ENCODE measurements at regions not wholly inside any gene's neighbourhood (a gene's known extent, or its start where the extent isn't known, plus 50 kb on each side); places are given as distances from the start of the nearest gene placed in this dataset.
A peak's percentile ranks its signal among the peaks of the same experiment; 100 is the strongest.

GRCh38 chr11:15885854-15886253 lies 470.5 kb downstream of the SOX6 start:
- H3K9me1 ChIP-seq (ENCODE audit: control insufficient read depth, insufficient read depth, low read length), result no peaks in the 10 kb centered on the region
- intact Hi-C loops (cut with micrococcal nuclease) (no loop called here), in situ Hi-C loops (cut with MboI) (no loop called here)
- 0 out of 2 replicates have a peak overlapping the region, but pooled peaks have one; percentile 12 for H2AFZ ChIP-seq (ENCODE audit: low read depth, low read length)
- ATAC-seq, result no peak
- 71% methylated on average over 5 of the region's 5 CpGs for WGBS (ENCODE audit: insufficient coverage, low coverage, missing lambda C conversion rate)
- H3K4me3 ChIP-seq, result no peak overlapping the region
- no peaks in the 10 kb centered on the region for H4K20me1 ChIP-seq (replicated peaks; ENCODE audit: control insufficient read depth, insufficient read depth, low read length)
- CTCF ChIA-PET (ENCODE audit: low intra/inter-chr PET ratio), result interaction anchor here (0.6 kb wide), 1 partner anchor 8 kb away, joined by 3 read pairs; no protein-coding TSS in a partner anchor
- no peaks in the 10 kb centered on the region for H3K36me3 ChIP-seq (ENCODE audit: control insufficient read depth, insufficient read depth, low read length)
- DNase-seq (ENCODE audit: extremely low read depth in 1 of 4, low spot score in 3 of 4), result no peak
- H3K9me3 ChIP-seq (replicated peaks; ENCODE audit: control insufficient read depth, insufficient read depth, low read depth, low read length), result no peaks in the 10 kb centered on the region
- H3K27me3 ChIP-seq (ENCODE audit: control insufficient read depth in 2 of 2, insufficient read depth in 2 of 2, low read length in 2 of 2), result no peaks in the 10 kb centered on the region
- BruUV-seq (replicated peaks), result no TSS peak
- TF ChIP-seq RBM25 (IDR thresholded peaks at IDR 0.05; ENCODE audit: low read depth, low read length, severe bottlenecking), result no peak
- no peak for TF ChIP-seq CHAMP1 (IDR thresholded peaks at IDR 0.05)
- TF ChIP-seq JUN (IDR thresholded peaks at IDR 0.05; ENCODE audit: borderline replicate concordance, low read depth, low read length), result no peak
- TF ChIP-seq JUN (CRISPR knock-in tag; IDR thresholded peaks at IDR 0.05; ENCODE audit: borderline replicate concordance), result no peak
- H3K27ac ChIP-seq (ENCODE audit: extremely low read depth, low read depth, low read length), result no peak overlapping the region
- POLR2A ChIA-PET, result no interaction called here
- FAIRE-seq, result no peak
- no peak overlapping the region for H3K9ac ChIP-seq (ENCODE audit: insufficient read depth in 1 of 2, low read depth in 2 of 2, low read length in 2 of 2)
- H3K79me2 ChIP-seq (ENCODE audit: control insufficient read depth, insufficient read depth, low read length), result no peaks in the 10 kb centered on the region
- no peak overlapping the region for H3K4me2 ChIP-seq (ENCODE audit: insufficient read depth, low read length)
- H3K4me1 ChIP-seq (replicated peaks in 1 of 2; ENCODE audit: control insufficient read depth in 2 of 2, insufficient read depth in 2 of 2, low read length in 2 of 2), result peaks cover 3 to 26% of the 10 kb centered on the region in 2 experiments; a peak in 3 of 5 replicates
